ENCODE measurements at regions not wholly inside any gene's neighbourhood (a gene's known extent, or its start where the extent isn't known, plus 50 kb on each side); places are given as distances from the start of the nearest gene placed in this dataset.

- TF ChIP-seq CTCF (IDR thresholded peaks at IDR 0.05), result no peak
- TF ChIP-seq POLR2A (IDR thresholded peaks at IDR 0.05), result no peak
Measured at GRCh38 chr5:40204144-40204543, 475.6 kb upstream of the PTGER4 start.

Measured in uterus (tissue), 2 donors.